ENCODE measurements at regions not wholly inside any gene's neighbourhood (a gene's known extent, or its start where the extent isn't known, plus 50 kb on each side); places are given as distances from the start of the nearest gene placed in this dataset.
"Not testable (repeated sequence)": the region's sequence is repeated elsewhere in the genome, so short reads cannot be mapped to it uniquely, and the experiment has no call there.

GRCh38 chr18:66046032-66046602 is 295.3 kb downstream of the CDH7 start:
- no peak for ATAC-seq
- CTCF ChIA-PET = no interaction called here

GRCh38 chr18:66043009-66043408 is 292.2 kb downstream of the CDH7 start:
- H3K4me1 Mint-ChIP-seq (ENCODE audit: low read depth) = no peaks in the 10 kb centered on the region
- H3K36me3 Mint-ChIP-seq (ENCODE audit: low read depth) = no peaks in the 10 kb centered on the region
- peaks cover 5% of the 10 kb centered on the region for H3K9me3 Mint-ChIP-seq (ENCODE audit: insufficient read depth)
- DNase-seq (no peak), ATAC-seq (no peak)
- no peak overlapping the region for H3K4me3 Mint-ChIP-seq
- no peaks in the 10 kb centered on the region for H3K27me3 Mint-ChIP-seq (ENCODE audit: low read depth)
- POLR2A ChIA-PET = no interaction called here
- CTCF ChIA-PET = no interaction called here
- no peak overlapping the region for H3K27ac Mint-ChIP-seq

More at GRCh38 chr18:66046032-66046602, 295.3 kb downstream of the CDH7 start:
- POLR2A ChIA-PET = no interaction called here
- DNase-seq = no peak
- no peaks in the 10 kb centered on the region for H3K4me1 Mint-ChIP-seq (ENCODE audit: low read depth)
- no peaks in the 10 kb centered on the region for H3K27me3 Mint-ChIP-seq (ENCODE audit: low read depth)
- no peaks in the 10 kb centered on the region for H3K36me3 Mint-ChIP-seq (ENCODE audit: low read depth)
- H3K9me3 Mint-ChIP-seq (ENCODE audit: insufficient read depth) = peaks cover 5% of the 10 kb centered on the region
- no peak overlapping the region for H3K27ac Mint-ChIP-seq
- no peak overlapping the region for H3K4me3 Mint-ChIP-seq

GRCh38 chr18:66013969-66014368 is 263.2 kb downstream of the CDH7 start:
- Mint-ChIP-seq H3K4me3 (no peak overlapping the region), H3K4me1 (ENCODE audit: low read depth) (no peaks in the 10 kb centered on the region), H3K9me3 (ENCODE audit: insufficient read depth) (no peaks in the 10 kb centered on the region), H3K27ac (no peak overlapping the region), H3K36me3 (ENCODE audit: low read depth) (no peaks in the 10 kb centered on the region), H3K27me3 (ENCODE audit: low read depth) (no peaks in the 10 kb centered on the region)
- ATAC-seq (no peak), DNase-seq (no peak)
- ChIA-PET CTCF (no interaction called here), POLR2A (no interaction called here)

GRCh38 chr18:66011916-66012315 is 261.1 kb downstream of the CDH7 start:
- POLR2A ChIA-PET = no interaction called here
- CTCF ChIA-PET = no interaction called here
- Mint-ChIP-seq H3K4me3 (no peak overlapping the region), H3K27me3 (ENCODE audit: low read depth) (no peaks in the 10 kb centered on the region), H3K36me3 (ENCODE audit: low read depth) (no peaks in the 10 kb centered on the region), H3K27ac (no peak overlapping the region), H3K9me3 (ENCODE audit: insufficient read depth) (no peaks in the 10 kb centered on the region), H3K4me1 (ENCODE audit: low read depth) (no peaks in the 10 kb centered on the region)
- no peak for ATAC-seq
- DNase-seq = no peak

- no peak for DNase-seq
- no peak for ATAC-seq
- CTCF ChIA-PET = no interaction called here
Observed at GRCh38 chr18:66005831-66006588, 255.2 kb downstream of the CDH7 start.

GRCh38 chr18:65998971-65999700 is 248.3 kb downstream of the CDH7 start:
- POLR2A ChIA-PET; DNase-seq; H3K4me3 Mint-ChIP-seq; H3K4me1 Mint-ChIP-seq (ENCODE audit: low read depth); CTCF ChIA-PET; H3K27ac Mint-ChIP-seq; ATAC-seq; H3K36me3 Mint-ChIP-seq (ENCODE audit: low read depth); H3K27me3 Mint-ChIP-seq (ENCODE audit: low read depth): not testable (repeated sequence)
- H3K9me3 Mint-ChIP-seq (ENCODE audit: insufficient read depth) = peaks cover 11% of the 10 kb centered on the region

More at GRCh38 chr18:66005831-66006588, 255.2 kb downstream of the CDH7 start:
- Mint-ChIP-seq H3K36me3 (ENCODE audit: low read depth) (no peaks in the 10 kb centered on the region), H3K9me3 (ENCODE audit: insufficient read depth) (peaks cover 16% of the 10 kb centered on the region), H3K27ac (no peak overlapping the region), H3K4me3 (no peak overlapping the region), H3K27me3 (ENCODE audit: low read depth) (no peaks in the 10 kb centered on the region), H3K4me1 (ENCODE audit: low read depth) (no peaks in the 10 kb centered on the region)
- POLR2A ChIA-PET = no interaction called here

- DNase-seq (no peak), ATAC-seq (no peak)
- Mint-ChIP-seq H3K4me1 (ENCODE audit: low read depth) (no peaks in the 10 kb centered on the region), H3K27me3 (ENCODE audit: low read depth) (no peaks in the 10 kb centered on the region), H3K9me3 (ENCODE audit: insufficient read depth) (no peaks in the 10 kb centered on the region), H3K36me3 (ENCODE audit: low read depth) (no peaks in the 10 kb centered on the region), H3K4me3 (no peak overlapping the region), H3K27ac (no peak overlapping the region)
- ChIA-PET CTCF (no interaction called here), POLR2A (no interaction called here)
Observed at GRCh38 chr18:65995206-65995605, 244.4 kb downstream of the CDH7 start.

- Mint-ChIP-seq H3K9me3 (ENCODE audit: insufficient read depth) (no peaks in the 10 kb centered on the region), H3K36me3 (ENCODE audit: low read depth) (no peaks in the 10 kb centered on the region), H3K4me3 (no peak overlapping the region), H3K27me3 (ENCODE audit: low read depth) (no peaks in the 10 kb centered on the region), H3K4me1 (ENCODE audit: low read depth) (no peaks in the 10 kb centered on the region), H3K27ac (no peak overlapping the region)
- DNase-seq (no peak), ATAC-seq (no peak)
- ChIA-PET POLR2A (no interaction called here), CTCF (no interaction called here)
Observed at GRCh38 chr18:65994302-65994701, 243.5 kb downstream of the CDH7 start.

- Mint-ChIP-seq H3K27ac (no peak overlapping the region), H3K4me3 (no peak overlapping the region), H3K27me3 (ENCODE audit: low read depth) (no peaks in the 10 kb centered on the region), H3K4me1 (ENCODE audit: low read depth) (no peaks in the 10 kb centered on the region), H3K36me3 (ENCODE audit: low read depth) (no peaks in the 10 kb centered on the region), H3K9me3 (ENCODE audit: insufficient read depth) (no peaks in the 10 kb centered on the region)
- POLR2A ChIA-PET = no interaction called here
- CTCF ChIA-PET = no interaction called here
- no peak for DNase-seq
- no peak for ATAC-seq
Observed at GRCh38 chr18:65990944-65991708, 240.3 kb downstream of the CDH7 start.

- no peaks in the 10 kb centered on the region for H3K36me3 Mint-ChIP-seq (ENCODE audit: low read depth)
- no peaks in the 10 kb centered on the region for H3K27me3 Mint-ChIP-seq (ENCODE audit: low read depth)
- CTCF ChIA-PET = no interaction called here
- no peaks in the 10 kb centered on the region for H3K9me3 Mint-ChIP-seq (ENCODE audit: insufficient read depth)
- ATAC-seq (no peak), DNase-seq (no peak)
- H3K27ac Mint-ChIP-seq = no peak overlapping the region
- no peaks in the 10 kb centered on the region for H3K4me1 Mint-ChIP-seq (ENCODE audit: low read depth)
- POLR2A ChIA-PET = no interaction called here
- no peak overlapping the region for H3K4me3 Mint-ChIP-seq
Observed at GRCh38 chr18:65990174-65990690, 239.4 kb downstream of the CDH7 start.

- ATAC-seq = no peak
- no peaks in the 10 kb centered on the region for H3K27me3 Mint-ChIP-seq (ENCODE audit: low read depth)
- no peak for DNase-seq
- H3K4me1 Mint-ChIP-seq (ENCODE audit: low read depth) = no peaks in the 10 kb centered on the region
- ChIA-PET CTCF (no interaction called here), POLR2A (no interaction called here)
- no peak overlapping the region for H3K4me3 Mint-ChIP-seq
- no peaks in the 10 kb centered on the region for H3K36me3 Mint-ChIP-seq (ENCODE audit: low read depth)
- no peak overlapping the region for H3K27ac Mint-ChIP-seq
- H3K9me3 Mint-ChIP-seq (ENCODE audit: insufficient read depth) = no peaks in the 10 kb centered on the region
Observed at GRCh38 chr18:65988972-65989371, 238.2 kb downstream of the CDH7 start.

GRCh38 chr18:65988386-65988785 is 237.6 kb downstream of the CDH7 start:
- Mint-ChIP-seq H3K4me3 (no peak overlapping the region), H3K27ac (no peak overlapping the region), H3K9me3 (ENCODE audit: insufficient read depth) (no peaks in the 10 kb centered on the region), H3K36me3 (ENCODE audit: low read depth) (no peaks in the 10 kb centered on the region), H3K27me3 (ENCODE audit: low read depth) (no peaks in the 10 kb centered on the region), H3K4me1 (ENCODE audit: low read depth) (no peaks in the 10 kb centered on the region)
- POLR2A ChIA-PET = no interaction called here
- DNase-seq = no peak
- ATAC-seq = no peak
- CTCF ChIA-PET = no interaction called here

Data from activated CD8-positive, alpha-beta T cell treated with anti-CD3 and anti-CD28 coated beads, Interleukin-2, amount 10 ng/mL, durations not matched to agents 7 days and 5 days (primary cell).